HG02763 (cell line): ENCODE measurements at regions not wholly inside any gene's neighbourhood (a gene's known extent, or its start where the extent isn't known, plus 50 kb on each side); places are given as distances from the start of the nearest gene placed in this dataset.
A peak's percentile ranks its signal among the peaks of the same experiment; 100 is the strongest.
"Not testable (repeated sequence)": the region's sequence is repeated elsewhere in the genome, so short reads cannot be mapped to it uniquely, and the experiment has no call there.

Source experiments
- ATAC-seq: cut with Tn5 transposase; IDR thresholded peaks from one replicate; pipeline ENCODE4 v1.9.1; 2021; ENCODE audit warnings: mild to moderate bottlenecking, moderate library complexity; ENCODE audit not compliant: unreplicated experiment

GRCh38 chr5:162931501-162931900, 505.9 kb upstream of the CCNG1 start:
- no peak for ATAC-seq

- no peak for ATAC-seq
These were observed 497.4 kb upstream of the CCNG1 start for GRCh38 chr5:162939991-162940390.

GRCh38 chr5:162948677-162949076, 488.7 kb upstream of the CCNG1 start:
- no peak for ATAC-seq

- ATAC-seq: no peak
These were observed 480.8 kb upstream of the CCNG1 start for GRCh38 chr5:162956570-162956969.

GRCh38 chr5:162964144-162964543, 473.3 kb upstream of the CCNG1 start:
- not testable (repeated sequence) for ATAC-seq

GRCh38 chr5:162990063-162990462, 447.3 kb upstream of the CCNG1 start:
- ATAC-seq: no peak

- peak; percentile 90 for ATAC-seq
These were observed 446.4 kb upstream of the CCNG1 start for GRCh38 chr5:162990856-162991497.

GRCh38 chr5:162995568-162995967, 441.8 kb upstream of the CCNG1 start:
- no peak for ATAC-seq

- no peak for ATAC-seq
These were observed 441.3 kb upstream of the CCNG1 start for GRCh38 chr5:162996053-162996452.

GRCh38 chr5:163005949-163006348, 431.4 kb upstream of the CCNG1 start:
- ATAC-seq: no peak

- ATAC-seq: no peak
These were observed 414.7 kb upstream of the CCNG1 start for GRCh38 chr5:163022582-163023128.

- no peak for ATAC-seq
These were observed 413.5 kb upstream of the CCNG1 start for GRCh38 chr5:163023846-163024245.

- ATAC-seq: no peak
These were observed 412.5 kb upstream of the CCNG1 start for GRCh38 chr5:163024936-163025335.

- ATAC-seq: no peak
These were observed 403.7 kb upstream of the CCNG1 start for GRCh38 chr5:163033656-163034055.

GRCh38 chr5:163041254-163041653, 396.1 kb upstream of the CCNG1 start:
- no peak for ATAC-seq

- ATAC-seq: no peak
These were observed 357.8 kb upstream of the CCNG1 start for GRCh38 chr5:163079618-163080017.

- ATAC-seq: no peak
These were observed 348.2 kb upstream of the CCNG1 start for GRCh38 chr5:163089230-163089629.

- ATAC-seq: no peak
These were observed 347.5 kb upstream of the CCNG1 start for GRCh38 chr5:163089926-163090325.

GRCh38 chr5:163094492-163095180, 342.8 kb upstream of the CCNG1 start:
- ATAC-seq: peak; percentile 90

- no peak for ATAC-seq
These were observed 332.9 kb upstream of the CCNG1 start for GRCh38 chr5:163104464-163104863.

- no peak for ATAC-seq
These were observed 331.9 kb upstream of the CCNG1 start for GRCh38 chr5:163105456-163105855.

- no peak for ATAC-seq
These were observed 331.3 kb upstream of the CCNG1 start for GRCh38 chr5:163106098-163106497.
